ENCODE measurements at regions not wholly inside any gene's neighbourhood (a gene's known extent, or its start where the extent isn't known, plus 50 kb on each side); places are given as distances from the start of the nearest gene placed in this dataset.

- TF ChIP-seq USF2 (IDR thresholded peaks at IDR 0.05; ENCODE audit: low read length) (no peak), MAX (IDR thresholded peaks at IDR 0.05) (no peak)
Measured at GRCh38 chr2:404581-404980, 116.7 kb upstream of the ALKAL2 start (continued).
